SU-DHL-6 (cell line): ENCODE measurements at regions not wholly inside any gene's neighbourhood (a gene's known extent, or its start where the extent isn't known, plus 50 kb on each side); places are given as distances from the start of the nearest gene placed in this dataset.

Source experiments
- EZH2phosphoT487 ChIP-seq: fragments of 200-600 bp; sonication (generic), shearing (Covaris generic); conservative IDR thresholded peaks from 2 replicates; pipeline ENCODE4 v1.6.1; 2018; ENCODE audit warnings: mild to moderate bottlenecking, antibody characterized with exemption, low read length, moderate library complexity, mixed read lengths
- TF ChIP-seq, protein P1 (sequence below): fragments of 200-600 bp; sonication (generic); IDR thresholded peaks from one replicate; pipeline ENCODE4 v1.5.1; 2017; ENCODE audit warnings: antibody characterized with exemption, mild to moderate bottlenecking, low read length, moderate library complexity; ENCODE audit not compliant: insufficient read depth, poor library complexity, severe bottlenecking

DNA sequence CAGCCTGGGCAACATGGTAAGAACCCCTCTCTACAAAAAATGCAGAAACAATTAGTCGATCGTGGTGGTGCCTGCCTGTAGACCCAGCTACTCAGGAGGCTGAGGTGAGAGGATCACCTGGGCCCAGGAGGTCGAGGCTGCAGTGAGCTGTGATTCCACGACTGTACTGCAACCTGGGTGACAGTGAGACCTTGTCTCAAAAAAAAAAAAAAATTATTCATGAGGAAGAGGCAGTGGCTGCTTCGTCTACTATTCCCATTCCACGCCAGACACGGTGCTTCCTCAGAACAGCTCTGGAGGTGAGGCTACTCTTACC is 52.2 kb upstream of the GSE1 start:
- TF ChIP-seq, protein P1, sequence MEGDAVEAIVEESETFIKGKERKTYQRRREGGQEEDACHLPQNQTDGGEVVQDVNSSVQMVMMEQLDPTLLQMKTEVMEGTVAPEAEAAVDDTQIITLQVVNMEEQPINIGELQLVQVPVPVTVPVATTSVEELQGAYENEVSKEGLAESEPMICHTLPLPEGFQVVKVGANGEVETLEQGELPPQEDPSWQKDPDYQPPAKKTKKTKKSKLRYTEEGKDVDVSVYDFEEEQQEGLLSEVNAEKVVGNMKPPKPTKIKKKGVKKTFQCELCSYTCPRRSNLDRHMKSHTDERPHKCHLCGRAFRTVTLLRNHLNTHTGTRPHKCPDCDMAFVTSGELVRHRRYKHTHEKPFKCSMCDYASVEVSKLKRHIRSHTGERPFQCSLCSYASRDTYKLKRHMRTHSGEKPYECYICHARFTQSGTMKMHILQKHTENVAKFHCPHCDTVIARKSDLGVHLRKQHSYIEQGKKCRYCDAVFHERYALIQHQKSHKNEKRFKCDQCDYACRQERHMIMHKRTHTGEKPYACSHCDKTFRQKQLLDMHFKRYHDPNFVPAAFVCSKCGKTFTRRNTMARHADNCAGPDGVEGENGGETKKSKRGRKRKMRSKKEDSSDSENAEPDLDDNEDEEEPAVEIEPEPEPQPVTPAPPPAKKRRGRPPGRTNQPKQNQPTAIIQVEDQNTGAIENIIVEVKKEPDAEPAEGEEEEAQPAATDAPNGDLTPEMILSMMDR: no peak
- no peak for TF ChIP-seq EZH2phosphoT487
